HepG2 (cell line): ENCODE measurements at regions not wholly inside any gene's neighbourhood (a gene's known extent, or its start where the extent isn't known, plus 50 kb on each side); places are given as distances from the start of the nearest gene placed in this dataset.
"Not testable (repeated sequence)": the region's sequence is repeated elsewhere in the genome, so short reads cannot be mapped to it uniquely, and the experiment has no call there.

ENCODE experiments used
- ATAC-seq: fragments of 200-7000 bp; cut with Tn5 transposase; 3 replicates; pipeline ENCODE4 v1.9.1; 2020; ENCODE audit warnings: mild to moderate bottlenecking, moderate library complexity
- BruUV-seq: library from RNA; stranded (reverse); fragments of 400-500 nt; replicated peaks from 2 replicates; lab custom pipeline; 2021; lab: Mats Ljungman, UMichigan
- CTCF ChIA-PET: fragments of 300-600 bp; formaldehyde crosslinking; extraction: SDS; loops from one replicate; lab custom pipeline; 2021; ENCODE audit warnings: low total read pairs, inconsistent platforms, low intra/inter-chr PET ratio; lab: Yijun Ruan, JAX
- POLR2A ChIA-PET: fragments of 350-600 bp; sonication (Branson Sonifier 250); formaldehyde crosslinking; loops from one replicate; lab custom pipeline; 2020; ENCODE audit warnings: antibody characterized with exemption, inconsistent platforms; lab: Yijun Ruan, JAX
- DNase-seq: peaks from one replicate; pipeline ENCODE4 v3.0.0-alpha.2; 2015; ENCODE audit warnings: low spot score
- FAIRE-seq: peaks from 3 replicates; lab custom pipeline; 2011; peaks lifted over from hg19 to GRCh38; lab: Jason Lieb, UNC
- H2AFZ ChIP-seq: one replicate; pipeline ENCODE4 v1.6.1; 2011; ENCODE audit warnings: low read length, inconsistent platforms
- H3K27ac ChIP-seq: fragments of 300-600 bp; 3 replicates; pipeline ENCODE4 v1.8.0; 2011; ENCODE audit warnings: mixed run types, mild to moderate bottlenecking, mixed read lengths, low read length, inconsistent platforms; ENCODE audit not compliant: insufficient read depth; ENCODE audit errors: extremely low read length
- H3K27me3 ChIP-seq, 2 experiments: fragments of 200-600 bp in 1 of 2; 2 replicates in 1 of 2; 3 replicates in 1 of 2; pipeline versions ENCODE4 v1.6.0 to v1.8.0; 2011; ENCODE audit warnings: low read length in 2 of 2, mild to moderate bottlenecking in 2 of 2, moderate library complexity in 2 of 2, inconsistent platforms in 1 of 2; ENCODE audit not compliant: insufficient read depth in 2 of 2, control insufficient read depth in 1 of 2
- H3K36me3 ChIP-seq, 2 experiments: fragments of 200-600 bp in 1 of 2; replicated peaks in 1 of 2; 2 replicates in 1 of 2; 3 replicates in 1 of 2; pipeline versions ENCODE4 v1.5.1 to v1.8.0; 2011; ENCODE audit warnings: low read length in 2 of 2, inconsistent platforms in 1 of 2; ENCODE audit not compliant: insufficient read depth in 2 of 2, control insufficient read depth in 1 of 2
- H3K4me1 ChIP-seq: 2 replicates; pipeline ENCODE4 v1.5.1; 2012; ENCODE audit warnings: low read length, inconsistent platforms; ENCODE audit not compliant: insufficient read depth
- H3K4me2 ChIP-seq: 2 replicates; pipeline ENCODE4 v1.6.0; 2011; ENCODE audit warnings: low read depth, low read length, inconsistent platforms
- H3K4me3 ChIP-seq, 3 experiments: fragments of 200-600 bp in 1 of 3; sonication (generic), shearing (Covaris generic) in 1 of 3; replicated peaks in 1 of 3; 2 replicates each; pipeline ENCODE4 v1.5.1; 2011 to 2016; ENCODE audit warnings: low read length in 3 of 3, inconsistent platforms in 2 of 3, low read depth in 2 of 3, mild to moderate bottlenecking in 2 of 3, control low read depth in 1 of 3, mixed read lengths in 1 of 3; ENCODE audit not compliant: insufficient read depth in 1 of 3
- H3K79me2 ChIP-seq: one replicate; pipeline ENCODE4 v1.6.1; 2011; ENCODE audit warnings: low read length, inconsistent platforms; ENCODE audit not compliant: insufficient read depth
- H3K9ac ChIP-seq: 2 replicates; pipeline ENCODE4 v1.6.0; 2011; ENCODE audit warnings: mild to moderate bottlenecking, low read depth, low read length, inconsistent platforms; ENCODE audit not compliant: insufficient read depth
- H3K9me3 ChIP-seq: 2 replicates; pipeline ENCODE4 v1.5.1; 2012; ENCODE audit warnings: mild to moderate bottlenecking, low read length
- H4K20me1 ChIP-seq: 2 replicates; pipeline ENCODE4 v1.6.0; 2011; ENCODE audit warnings: inconsistent platforms, mild to moderate bottlenecking, low read length, moderate library complexity; ENCODE audit not compliant: insufficient read depth
- CEBPB ChIP-seq: IDR thresholded peaks from 2 replicates; pipeline ENCODE4 v1.6.1; 2011; ENCODE audit warnings: low read depth, low read length, improper control_type of control experiment, borderline replicate concordance
- SATB2 ChIP-seq: sonication (generic); formaldehyde crosslinking; IDR thresholded peaks from 2 replicates; pipeline ENCODE4 v1.5.0; 2020; ENCODE audit warnings: missing genetic modification reagents
- ZNF142 ChIP-seq: sonication (generic); formaldehyde crosslinking; IDR thresholded peaks from 2 replicates; pipeline ENCODE4 v1.4.0; 2020; ENCODE audit warnings: missing genetic modification reagents
- ZNF605 ChIP-seq: sonication (generic); formaldehyde crosslinking; IDR thresholded peaks from 2 replicates; pipeline ENCODE4 v1.8.0; 2022; ENCODE audit warnings: mild to moderate bottlenecking, missing genetic modification reagents
- ZNF766 ChIP-seq: sonication (generic); formaldehyde crosslinking; IDR thresholded peaks from 2 replicates; pipeline ENCODE4 v1.5.0; 2020; ENCODE audit warnings: missing genetic modification reagents, borderline replicate concordance
- WGBS: methylation state at CpG from one replicate; pipeline ENCODE4 v1.1.6; 2017; ENCODE audit warnings: low lambda C conversion rate; 5-methylcytosine and 5-hydroxymethylcytosine counted together
- in situ Hi-C: cut with HindIII; loops from 2 replicates; pipeline ENCODE4 v1.10.0; 2017; ENCODE audit warnings: low pct_unique_long_range_greater_than_20kb; ENCODE audit not compliant: extremely low pct_ligation_motif_present
- intact Hi-C: fragments of 100-400 bp; cut with micrococcal nuclease; formaldehyde crosslinking; loops from one replicate; pipeline ENCODE4 v1.10.0; 2022; ENCODE audit not compliant: unreplicated experiment

- TF ChIP-seq ZNF142 (CRISPR knock-in tag) (no peak), SATB2 (CRISPR knock-in tag) (no peak), ZNF766 (CRISPR knock-in tag) (no peak)
Observed at GRCh38 chr13:50626101-50626547, 217.4 kb downstream of the DLEU7 start (continued).

GRCh38 chr13:50627111-50627510 is 216.4 kb downstream of the DLEU7 start:
- in situ Hi-C loops = no loop called here

GRCh38 chr13:50628512-50628911 is 215.0 kb downstream of the DLEU7 start:
- H3K27ac ChIP-seq, in situ Hi-C loops, CTCF ChIA-PET: not testable (repeated sequence)

More at GRCh38 chr13:50627111-50627510, 216.4 kb downstream of the DLEU7 start:
- Histone ChIP-seq H3K9me3 (no peaks in the 10 kb centered on the region), H3K9ac (no peak overlapping the region), H3K27me3 (no peaks in the 10 kb centered on the region), H3K36me3 (no peaks in the 10 kb centered on the region), H3K4me3 (no peak overlapping the region), H4K20me1 (no peaks in the 10 kb centered on the region), H3K27ac (no peak overlapping the region), H3K4me1 (peaks cover 22% of the 10 kb centered on the region), H2AFZ (no peak overlapping the region), H3K4me2 (no peak overlapping the region), H3K79me2 (no peaks in the 10 kb centered on the region)
- POLR2A ChIA-PET = no interaction called here
- TF ChIP-seq CEBPB (peak; percentile 61; the same call in 1 of the 2 replicates), ZNF605 (CRISPR knock-in tag) (no peak)
- CTCF ChIA-PET = no interaction called here
- BruUV-seq = no TSS peak
- ATAC-seq = peak; percentile 50
- peak; percentile 29 for DNase-seq
- FAIRE-seq = no peak
- WGBS = 84% methylated on average over 1 of the region's 1 CpG
- intact Hi-C loops = no loop called here

More at GRCh38 chr13:50628512-50628911, 215.0 kb downstream of the DLEU7 start:
- H3K9me3 ChIP-seq, H3K36me3 ChIP-seq, H3K4me2 ChIP-seq, H2AFZ ChIP-seq, ATAC-seq, DNase-seq, H4K20me1 ChIP-seq, H3K79me2 ChIP-seq, BruUV-seq, FAIRE-seq, POLR2A ChIA-PET, H3K9ac ChIP-seq, H3K27me3 ChIP-seq, intact Hi-C loops, H3K4me3 ChIP-seq: not testable (repeated sequence)
- WGBS = 98% methylated on average over 3 of the region's 3 CpGs
- peaks cover 22% of the 10 kb centered on the region for H3K4me1 ChIP-seq
